Forelimb muscle (tissue), 1 donor: ENCODE measurements at regions not wholly inside any gene's neighbourhood (a gene's known extent, or its start where the extent isn't known, plus 50 kb on each side); places are given as distances from the start of the nearest gene placed in this dataset.
"Not testable (repeated sequence)": the region's sequence is repeated elsewhere in the genome, so short reads cannot be mapped to it uniquely, and the experiment has no call there.

Experiments
- DNase-seq: peaks from one replicate; pipeline ENCODE4 v3.0.0-alpha.2; 2013; ENCODE audit warnings: low read depth

GRCh38 chr2:122710049-122710448 is 954.6 kb downstream of the TSN start:
- no peak for DNase-seq

DNA sequence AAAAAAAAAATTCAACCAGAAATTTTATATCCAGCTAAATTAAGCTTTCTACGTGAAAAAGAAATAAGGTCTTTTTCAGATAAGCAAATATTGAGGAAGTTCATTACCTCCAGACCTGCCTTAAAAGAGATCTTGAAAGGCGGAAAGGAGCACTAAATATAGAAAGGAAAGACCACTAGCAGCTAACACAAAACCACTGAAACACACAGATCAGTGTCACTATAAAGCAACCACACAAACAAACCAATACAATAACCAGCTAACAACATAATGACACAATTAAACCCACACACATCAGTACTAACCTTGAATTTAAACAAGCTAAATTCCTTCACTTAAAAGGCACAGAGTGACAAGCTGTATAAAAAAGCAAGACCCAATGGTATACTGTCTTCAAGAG is 958.3 kb downstream of the TSN start:
- DNase-seq, result no peak

GRCh38 chr2:122720822-122721221 is 965.4 kb downstream of the TSN start:
- DNase-seq, result not testable (repeated sequence)

- no peak for DNase-seq
Observed at GRCh38 chr2:122734766-122735424, 979.4 kb downstream of the TSN start.

GRCh38 chr2:122736279-122736678 is 980.8 kb downstream of the TSN start:
- no peak for DNase-seq

DNA sequence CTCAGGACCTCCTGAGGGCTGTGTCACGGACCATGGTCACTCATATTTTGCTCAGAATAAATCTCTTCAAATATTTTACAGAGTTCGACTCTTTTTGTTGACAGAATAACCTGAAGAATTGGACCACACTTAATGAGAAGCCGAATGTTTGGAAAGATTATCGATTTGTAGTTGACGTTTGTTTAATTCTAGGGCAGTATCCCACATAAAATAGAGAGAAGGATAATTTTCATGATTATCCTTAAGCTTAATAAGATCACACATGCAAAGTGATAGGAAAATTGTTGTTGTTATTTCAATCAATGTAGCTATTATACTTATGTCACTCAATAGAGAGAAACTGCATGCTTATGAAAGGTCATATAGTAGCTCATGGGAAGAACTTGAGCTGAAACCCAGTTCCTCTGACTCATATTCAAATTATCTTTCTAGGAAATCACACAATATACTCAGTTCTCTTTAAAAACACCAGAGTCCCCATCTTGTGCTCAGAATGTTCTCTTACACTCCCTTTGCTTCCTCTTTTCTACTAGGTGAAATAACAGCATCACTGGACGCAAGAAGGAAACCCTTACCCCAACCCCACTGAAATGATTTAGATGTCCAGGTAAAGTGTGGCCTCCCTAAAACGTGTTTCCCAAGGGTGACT is 982.1 kb downstream of the TSN start:
- no peak for DNase-seq

DNA sequence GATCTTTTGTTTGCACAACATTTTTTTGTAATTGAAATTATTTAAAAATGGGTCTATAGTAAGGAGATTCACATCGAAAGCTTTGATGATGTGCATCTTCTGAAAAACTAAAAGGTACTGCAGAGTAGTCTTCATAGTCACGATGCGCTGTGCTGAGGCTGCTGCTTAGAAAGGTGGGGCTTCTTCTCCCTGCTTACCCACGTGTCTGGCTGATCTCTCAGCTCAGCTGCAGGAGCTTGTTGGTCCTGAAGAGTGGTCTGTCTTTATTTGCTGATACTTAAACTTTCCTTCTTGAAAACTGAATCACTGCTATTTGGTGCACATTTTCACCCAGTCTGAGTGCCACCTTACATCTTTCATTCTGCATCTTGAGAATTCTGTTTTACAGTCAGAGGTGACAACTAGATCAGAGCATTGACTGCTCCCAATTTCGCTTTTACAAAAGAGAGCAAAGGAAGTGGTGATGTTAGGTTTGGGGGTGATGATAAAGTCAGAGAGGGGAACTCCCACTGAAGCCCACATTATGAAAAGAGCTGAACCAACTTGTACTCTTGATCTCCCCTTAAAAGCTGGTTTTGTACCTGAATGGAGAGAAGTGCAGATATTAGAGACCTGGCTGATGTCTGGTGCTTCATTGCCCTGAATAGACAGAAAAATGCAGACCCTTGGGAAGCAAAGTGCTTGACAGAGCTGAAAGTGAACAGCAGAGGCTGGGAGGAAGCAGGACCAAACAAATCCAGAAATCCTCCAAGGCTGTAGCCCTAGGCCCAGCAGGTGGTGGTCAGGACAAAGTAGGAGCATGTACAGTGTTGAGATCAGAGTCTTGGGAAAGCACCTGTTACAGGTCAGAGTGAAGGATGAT is 984.5 kb downstream of the TSN start:
- DNase-seq, result no peak

DNA sequence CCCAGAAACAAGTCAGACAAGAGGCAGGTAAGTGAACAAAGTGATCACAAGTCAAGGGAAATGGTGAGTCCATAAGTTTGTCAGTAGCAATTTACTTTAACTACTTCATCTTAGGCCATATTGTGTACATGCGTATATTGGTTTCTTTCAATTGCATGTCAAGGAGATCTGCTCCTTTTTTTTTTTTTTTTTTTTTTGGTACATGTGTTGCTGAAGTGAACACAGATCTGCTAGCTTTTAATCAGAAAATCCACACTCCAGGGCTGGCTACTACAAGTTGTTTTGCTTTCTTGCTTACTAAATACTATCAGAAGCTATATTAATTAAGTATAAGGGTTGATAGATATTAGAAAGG is 985.1 kb downstream of the TSN start:
- DNase-seq, result no peak

GRCh38 chr2:122741403-122741802 is 986.0 kb downstream of the TSN start:
- DNase-seq, result no peak

DNA sequence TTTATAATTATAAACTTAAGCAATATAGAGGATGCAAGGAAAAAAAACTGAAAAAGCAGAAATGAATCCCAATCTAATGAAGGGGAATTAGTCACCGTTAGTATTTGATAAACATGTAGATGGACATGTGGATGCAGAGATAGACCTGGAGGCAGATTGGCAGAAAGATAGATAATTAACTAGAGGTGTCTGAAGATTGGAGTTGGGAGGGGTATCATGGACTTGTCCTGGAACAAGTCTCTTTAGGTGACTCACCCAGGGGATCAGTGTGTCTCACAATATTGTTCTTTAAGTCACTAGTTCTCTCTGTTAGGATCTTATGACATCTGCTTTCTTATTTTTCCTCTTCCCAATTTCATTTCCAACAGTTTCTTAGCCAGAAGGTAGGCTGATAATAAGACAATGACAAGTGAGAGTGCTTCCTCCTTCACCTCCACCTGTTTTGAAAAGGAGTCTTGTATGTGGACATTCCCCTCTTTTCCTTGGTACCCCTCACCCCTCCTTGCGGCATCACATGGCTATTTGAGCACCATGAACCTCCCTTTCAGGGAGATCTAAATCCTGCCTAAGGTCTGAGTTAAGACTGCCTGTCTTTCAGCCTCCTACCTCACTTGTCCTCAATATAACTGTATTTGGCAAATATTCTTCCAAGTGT is 987.7 kb downstream of the TSN start:
- DNase-seq, result no peak

DNA sequence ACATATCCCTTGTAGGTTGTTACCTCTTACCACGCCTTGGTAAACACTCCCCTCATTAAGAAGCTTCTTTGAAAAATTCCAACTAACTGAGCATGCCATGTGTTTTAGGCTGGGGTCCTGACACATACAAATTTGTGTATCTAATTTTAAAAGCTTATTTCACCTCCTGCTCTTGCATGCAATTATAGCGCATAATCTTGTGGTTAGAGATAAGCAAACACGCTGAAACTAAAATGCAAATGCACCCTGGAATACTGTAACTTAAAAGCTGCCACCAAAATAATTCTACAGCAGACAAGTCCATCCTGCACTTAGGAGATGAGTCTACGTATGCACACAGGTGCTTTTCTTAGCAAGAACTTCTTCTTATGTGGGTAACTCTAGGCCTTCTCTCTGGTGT is 990.2 kb downstream of the TSN start:
- no peak for DNase-seq

DNA sequence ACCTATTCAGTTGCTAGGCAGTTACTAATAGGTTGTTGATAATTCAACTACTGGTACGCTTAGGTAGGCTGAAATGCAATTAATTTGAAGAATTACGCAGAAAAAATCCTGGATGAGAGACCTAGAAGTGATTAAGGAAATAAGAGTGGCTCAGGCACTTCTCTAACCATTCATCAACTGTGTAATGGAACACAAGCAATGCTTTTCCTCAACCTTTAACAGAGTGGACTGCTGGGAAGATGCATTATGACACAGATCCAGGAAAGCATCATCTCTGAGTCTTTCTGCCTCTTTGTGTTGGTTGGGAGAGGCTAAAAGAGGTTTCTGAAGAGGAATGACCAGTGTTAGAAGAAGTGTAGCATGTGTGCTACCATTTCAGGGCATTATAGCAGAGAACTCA is 992.2 kb downstream of the TSN start:
- no peak for DNase-seq

DNA sequence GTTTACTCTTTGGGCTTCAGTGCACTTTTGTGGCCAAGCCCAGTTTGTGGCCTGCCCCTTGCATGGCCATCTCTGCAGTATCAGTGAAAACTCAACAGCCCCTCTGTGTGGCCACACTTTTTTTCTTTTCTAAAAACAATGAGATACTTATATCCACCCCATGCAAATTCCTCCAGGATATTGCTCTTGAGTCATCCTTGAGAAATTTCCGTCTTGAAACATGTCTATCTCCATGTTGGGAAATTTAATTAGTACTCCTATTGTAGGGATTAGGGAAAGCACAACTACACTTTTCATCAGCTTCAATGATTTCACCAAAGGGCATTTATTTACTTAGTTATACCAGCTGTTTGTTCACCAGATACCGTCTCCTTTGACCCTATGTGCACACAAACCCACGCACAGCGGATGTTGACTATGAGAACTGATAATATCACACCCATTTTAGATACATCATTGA is 993.1 kb downstream of the TSN start:
- no peak for DNase-seq

DNA sequence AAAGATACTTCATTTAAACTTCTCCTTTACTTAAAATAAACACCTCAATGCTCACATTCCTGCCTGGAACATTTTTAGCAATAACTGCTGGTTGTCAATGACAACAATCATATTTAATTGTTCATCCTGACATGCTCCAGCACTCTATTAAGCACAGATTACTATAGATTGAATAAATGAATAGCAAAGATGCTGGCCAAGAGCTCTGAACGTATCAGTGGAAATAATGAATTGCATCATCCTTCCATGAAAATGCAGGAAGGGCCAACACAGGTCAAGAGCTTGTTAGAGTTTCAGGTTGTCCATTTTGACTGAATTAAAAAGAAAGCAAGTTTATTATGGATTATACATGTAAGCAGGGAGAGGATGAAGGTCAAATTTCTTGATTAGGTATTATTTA is 994.0 kb downstream of the TSN start:
- no peak for DNase-seq

- DNase-seq, result no peak
Observed at GRCh38 chr2:122750095-122750494, 994.6 kb downstream of the TSN start.

GRCh38 chr2:122750808-122751207 is 995.4 kb downstream of the TSN start:
- no peak for DNase-seq

- DNase-seq, result no peak
Observed at GRCh38 chr2:122753336-122753735, 997.9 kb downstream of the TSN start.

DNA sequence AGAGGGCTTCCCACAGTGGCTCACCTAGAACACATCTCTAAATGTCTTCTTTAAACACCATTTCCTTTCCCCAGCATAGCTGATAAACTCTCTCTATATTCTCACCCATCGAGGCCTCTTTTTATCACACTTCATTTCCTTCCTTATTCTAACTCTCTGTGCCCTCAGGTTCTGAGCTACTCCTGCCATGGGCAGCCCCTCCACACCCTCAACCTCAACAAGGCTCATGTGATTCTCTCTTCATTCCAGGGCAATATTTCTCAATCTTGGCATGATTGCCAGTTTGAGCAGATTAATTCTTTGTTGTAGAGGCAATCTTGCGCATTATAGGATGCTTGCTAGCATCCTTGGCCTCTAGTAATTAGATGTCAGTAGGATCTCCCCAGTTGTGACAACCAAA is 999.1 kb downstream of the TSN start:
- DNase-seq, result no peak

DNA sequence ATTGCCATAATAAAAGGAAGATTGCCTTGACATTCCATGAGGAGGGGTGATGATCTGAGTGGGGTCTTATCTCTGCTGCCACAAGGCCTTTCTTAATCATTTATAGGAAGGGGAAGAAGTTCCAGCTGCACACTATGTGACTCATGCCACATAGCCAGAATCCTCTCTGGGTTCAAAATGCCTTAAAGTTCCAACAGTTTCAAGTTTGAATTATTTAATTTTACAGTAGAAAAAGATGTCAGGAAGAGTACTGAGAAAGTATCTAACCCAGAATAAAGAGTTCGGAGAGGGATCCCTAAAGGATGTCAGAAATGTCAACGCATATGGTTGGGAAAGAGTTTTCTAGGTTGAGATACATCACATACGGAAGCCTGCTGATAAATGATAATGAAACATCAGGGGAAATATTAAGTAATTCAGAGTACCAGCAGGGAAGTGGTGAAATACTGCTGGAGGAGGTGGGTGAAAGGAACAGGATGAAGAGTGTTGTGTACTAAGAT is 999.9 kb downstream of the TSN start:
- DNase-seq, result no peak

DNA sequence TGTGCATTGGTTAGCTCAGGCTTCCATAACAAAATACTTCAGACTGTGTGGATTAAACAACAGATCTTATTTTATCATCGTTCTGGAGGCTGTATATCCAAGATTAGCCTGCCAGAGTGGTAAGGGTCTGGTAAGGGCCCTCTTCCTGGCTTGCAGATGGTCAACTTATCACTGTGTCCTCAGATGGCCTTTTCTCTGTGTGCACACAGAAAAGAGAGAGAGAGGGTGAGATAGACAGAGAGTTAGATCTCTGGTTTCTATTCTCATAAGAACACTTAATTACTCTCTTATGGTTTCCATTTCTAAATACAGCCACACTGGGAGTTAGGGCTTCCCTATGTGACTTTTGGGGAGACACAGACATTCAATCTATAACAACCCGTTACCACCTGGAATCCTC is 1003.5 kb downstream of the TSN start:
- DNase-seq, result no peak

- DNase-seq, result no peak
Observed at GRCh38 chr2:122764014-122764413, 1008.6 kb downstream of the TSN start.

DNA sequence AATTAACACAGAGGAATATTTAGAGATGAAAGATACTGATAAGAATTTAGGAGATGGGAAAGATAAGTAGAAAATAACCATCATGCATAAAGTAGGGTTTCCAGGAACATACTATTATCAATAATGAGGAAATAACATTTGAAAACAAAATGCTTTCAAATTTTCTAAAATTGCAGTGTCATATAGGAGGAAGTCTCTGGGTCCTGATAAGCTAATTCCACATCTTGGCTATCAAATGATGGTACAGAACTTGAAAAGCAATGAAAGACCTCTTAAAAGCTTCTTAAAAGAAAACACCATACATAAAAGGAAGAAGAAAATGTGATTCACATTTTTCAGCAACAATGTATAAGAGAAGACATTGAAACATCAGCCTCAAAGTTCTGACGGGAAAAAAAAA is 1024.8 kb downstream of the TSN start:
- DNase-seq, result no peak
